HuH-7 (cell line): ENCODE measurements at regions not wholly inside any gene's neighbourhood (a gene's known extent, or its start where the extent isn't known, plus 50 kb on each side); places are given as distances from the start of the nearest gene placed in this dataset.

Experiments
- DNase-seq: peaks from one replicate; pipeline ENCODE4 v3.0.0; 2011; ENCODE audit warnings: low spot score

DNA sequence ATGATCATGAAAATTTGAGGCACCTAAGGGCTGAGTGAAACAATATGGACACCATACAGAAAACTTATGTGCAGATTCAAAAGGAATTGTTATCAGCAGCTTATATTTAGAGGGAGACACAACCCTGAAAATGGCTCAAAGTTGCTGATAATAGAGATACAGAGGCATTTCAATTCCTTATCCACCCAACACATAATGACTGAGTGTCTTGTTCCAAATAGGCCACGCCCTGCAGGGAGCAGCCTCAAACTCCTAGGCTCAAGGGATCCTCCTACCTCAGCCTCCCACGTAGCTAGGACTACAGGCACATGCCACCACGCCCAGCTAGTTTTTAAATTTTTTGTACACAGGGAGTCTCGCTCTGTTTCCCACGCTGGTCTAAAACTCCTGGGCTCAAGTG lies 79.0 kb downstream of the LBH start:
- no peak for DNase-seq

DNA sequence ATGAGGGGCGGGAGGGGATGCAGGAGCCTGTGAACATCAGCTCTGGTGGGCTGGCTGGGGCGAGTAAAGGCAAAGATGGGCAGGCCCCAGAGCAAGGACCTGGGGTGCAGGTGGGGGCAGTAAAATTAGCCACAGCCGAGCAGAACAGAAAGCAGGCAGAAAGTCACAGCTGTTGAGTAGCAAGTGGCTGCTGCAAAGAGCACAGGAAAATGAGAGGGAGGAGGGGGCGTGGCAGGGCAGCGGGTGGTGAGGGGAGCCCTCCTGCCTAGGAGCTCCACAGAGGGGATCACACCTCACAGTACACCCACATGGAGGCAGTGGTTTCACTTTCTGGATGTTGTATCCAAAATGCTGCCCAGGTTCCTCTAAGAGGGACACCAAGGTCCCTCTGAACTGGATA lies 79.6 kb downstream of the LBH start:
- DNase-seq: no peak

DNA sequence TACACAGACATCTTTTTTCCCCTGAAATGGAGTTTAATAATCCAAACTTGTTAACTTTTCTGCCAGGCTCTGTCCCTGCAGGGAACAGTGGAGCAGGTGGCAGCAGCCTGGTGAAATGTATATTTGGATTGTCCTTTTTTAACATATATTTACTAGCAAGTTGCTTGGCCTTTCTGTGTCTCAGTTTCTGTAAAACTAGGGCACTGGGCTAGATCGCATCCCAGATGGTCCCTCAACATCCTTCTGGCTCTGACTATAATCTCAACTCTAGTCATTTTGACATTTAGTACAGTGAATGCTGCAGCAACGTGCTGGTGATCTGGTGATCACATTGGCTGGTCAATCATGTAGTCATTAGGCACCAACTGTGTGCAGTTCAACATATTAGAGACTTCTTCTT lies 80.4 kb downstream of the LBH start:
- DNase-seq: no peak

DNA sequence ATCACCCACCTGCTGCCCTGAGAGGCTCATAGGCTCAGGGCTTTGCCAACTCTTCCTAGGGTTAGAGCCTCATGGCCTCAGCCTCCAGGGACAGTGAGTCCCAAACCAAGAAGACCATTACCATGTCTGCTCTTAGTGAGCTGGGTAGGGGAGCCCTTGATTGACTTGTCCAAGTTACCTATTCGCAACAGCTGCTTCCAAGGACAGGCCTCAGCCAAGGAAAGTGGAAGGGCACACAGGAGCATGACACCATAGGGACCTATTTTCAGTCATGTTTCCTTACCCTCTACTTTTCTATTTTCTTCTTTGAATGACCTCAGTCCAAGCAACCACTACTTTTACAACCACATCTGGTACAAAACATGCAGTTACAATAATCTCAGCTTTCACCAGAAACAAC lies 81.6 kb downstream of the LBH start:
- no peak for DNase-seq

DNA sequence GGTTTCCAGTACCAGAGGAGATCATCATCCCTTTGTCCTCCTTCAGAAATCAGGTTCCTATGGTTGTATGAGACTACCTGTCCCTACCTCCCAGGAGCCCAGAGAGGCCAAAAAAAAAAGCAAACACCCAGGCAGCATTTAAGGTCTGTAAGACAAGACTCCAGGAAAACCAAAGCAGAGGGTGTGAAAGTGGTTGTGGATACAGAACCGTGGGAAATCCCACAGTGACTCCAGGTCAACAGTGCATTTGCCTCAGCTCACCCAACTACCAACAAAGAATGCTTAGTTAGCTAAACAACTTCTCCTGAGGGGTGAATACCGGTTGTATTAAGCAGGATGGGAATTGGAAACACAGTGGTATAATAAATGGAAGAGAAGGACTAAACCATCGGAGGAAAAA lies 83.6 kb downstream of the LBH start:
- no peak for DNase-seq

DNA sequence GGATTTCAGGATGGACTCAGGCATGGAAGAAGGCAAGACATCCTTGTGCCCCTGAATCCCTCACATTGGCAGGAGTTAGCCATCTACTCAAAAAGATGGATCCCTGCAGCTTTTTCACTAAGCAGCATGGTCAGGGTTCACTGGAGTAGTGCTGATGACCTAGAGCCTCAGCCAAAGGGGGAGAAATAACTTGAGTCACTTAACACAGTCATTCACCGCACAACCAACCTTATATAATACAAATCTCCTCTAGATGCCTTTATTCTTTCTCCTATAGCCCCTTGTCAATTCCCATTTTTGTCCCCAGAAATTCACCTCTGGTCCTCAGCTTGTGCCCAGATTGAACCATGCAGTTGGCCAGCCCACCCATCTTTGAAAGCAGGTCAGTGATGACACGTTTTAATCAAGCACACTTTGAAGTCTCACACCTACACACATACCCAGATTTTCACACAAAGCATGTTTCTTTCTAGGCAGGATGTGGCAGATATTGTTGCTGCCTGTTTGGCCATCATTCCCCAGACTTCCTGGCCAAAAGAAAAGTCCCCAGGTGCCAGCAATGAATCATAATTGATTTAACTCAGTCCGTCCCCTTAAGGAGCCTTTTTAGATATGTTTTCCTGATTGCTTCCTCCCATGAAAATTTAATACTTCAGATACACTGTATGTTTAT lies 84.2 kb downstream of the LBH start:
- no peak for DNase-seq

DNA sequence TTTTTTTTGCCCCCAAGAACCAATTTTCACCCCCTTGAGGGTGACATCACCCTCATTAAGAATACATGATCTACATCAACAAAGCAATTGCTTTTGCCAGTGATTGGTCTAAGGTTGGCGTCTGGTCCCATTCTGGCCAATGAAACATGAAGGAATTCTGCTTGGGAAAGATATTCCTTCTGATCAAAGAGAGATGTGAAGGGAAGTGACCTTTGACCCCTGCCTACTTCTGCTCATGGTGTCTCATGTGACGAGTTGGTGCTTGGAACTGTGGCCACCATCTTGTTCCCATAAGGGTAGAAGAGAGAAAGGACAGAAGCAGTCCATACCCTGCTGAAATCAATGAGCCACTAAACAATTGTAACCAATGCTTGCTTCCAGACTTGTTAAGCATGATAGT lies 85.1 kb downstream of the LBH start:
- DNase-seq: no peak

DNA sequence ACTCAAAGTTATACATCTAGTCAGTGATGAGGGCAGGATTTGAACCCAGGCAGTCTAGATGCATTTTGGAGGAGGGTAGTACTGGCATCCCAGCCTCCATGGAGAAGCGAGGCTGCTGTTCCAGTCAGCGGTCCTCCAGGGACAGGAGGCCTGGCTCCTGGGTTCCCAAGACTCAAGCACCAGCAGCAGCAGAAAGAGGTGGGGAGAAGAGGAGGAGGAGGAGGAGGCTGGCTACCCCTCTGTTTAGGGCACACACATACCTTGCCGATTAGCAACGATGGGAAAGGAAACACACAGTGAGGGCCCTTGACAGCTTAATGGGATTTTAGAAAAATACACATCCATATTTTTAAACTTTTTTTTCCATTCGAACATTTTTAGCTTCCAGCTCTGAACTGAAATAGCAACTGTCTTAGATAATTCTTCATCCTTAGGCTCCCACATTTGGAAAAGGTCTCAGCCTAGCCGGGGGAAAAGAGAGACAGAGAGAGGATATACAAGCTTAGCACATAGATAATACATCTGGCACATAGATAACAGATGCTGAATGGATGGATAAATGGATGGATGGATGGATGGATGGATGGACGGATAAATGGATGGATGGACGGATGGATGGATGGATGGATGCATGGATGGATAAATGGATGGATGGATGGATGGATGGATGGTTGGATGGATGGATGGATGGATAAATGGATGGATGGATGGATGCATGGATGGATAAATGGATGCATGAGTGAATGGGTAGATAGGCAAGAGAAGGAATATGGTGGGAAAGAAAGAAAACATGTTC lies 87.9 kb downstream of the LBH start:
- DNase-seq: no peak

DNA sequence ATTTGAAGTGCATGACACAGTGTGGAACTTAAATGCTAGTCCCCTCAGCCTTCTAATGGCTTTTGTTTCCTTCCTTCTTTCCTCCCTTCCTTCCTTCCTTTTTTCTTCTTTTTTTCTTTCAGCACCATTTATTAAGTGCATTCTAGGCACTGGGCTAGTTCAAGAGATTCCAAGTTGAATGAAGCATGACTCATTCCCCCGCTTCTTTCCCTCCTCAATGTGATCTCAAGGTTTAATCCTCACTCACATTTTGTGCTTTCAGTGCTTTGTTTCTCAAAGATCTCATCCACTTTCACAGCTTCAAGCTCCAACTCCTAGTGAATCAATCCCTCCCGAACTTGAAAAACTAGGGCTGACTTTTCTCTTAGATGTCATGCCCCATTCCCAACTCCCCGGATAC lies 90.1 kb downstream of the LBH start:
- no peak for DNase-seq

DNA sequence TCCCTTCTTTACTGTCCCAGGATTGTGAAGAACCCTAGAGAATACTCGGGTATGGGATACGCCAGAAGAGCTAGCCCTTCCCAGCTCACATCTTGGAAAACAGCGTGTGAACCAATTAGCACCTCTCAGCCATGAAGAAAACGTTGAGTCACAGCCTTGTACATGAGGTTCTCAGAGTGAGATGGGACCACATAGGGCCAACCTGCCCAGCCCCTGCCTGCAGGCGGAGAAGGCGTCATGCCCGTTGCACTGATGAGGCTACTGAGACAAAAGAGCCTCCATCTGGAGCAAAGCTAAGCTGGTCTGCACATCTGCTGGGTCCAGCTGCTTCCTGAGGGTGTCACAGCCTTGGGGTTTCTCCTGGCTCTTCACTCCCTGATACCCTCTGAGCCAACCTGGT lies 92.2 kb downstream of the LBH start:
- no peak for DNase-seq

DNA sequence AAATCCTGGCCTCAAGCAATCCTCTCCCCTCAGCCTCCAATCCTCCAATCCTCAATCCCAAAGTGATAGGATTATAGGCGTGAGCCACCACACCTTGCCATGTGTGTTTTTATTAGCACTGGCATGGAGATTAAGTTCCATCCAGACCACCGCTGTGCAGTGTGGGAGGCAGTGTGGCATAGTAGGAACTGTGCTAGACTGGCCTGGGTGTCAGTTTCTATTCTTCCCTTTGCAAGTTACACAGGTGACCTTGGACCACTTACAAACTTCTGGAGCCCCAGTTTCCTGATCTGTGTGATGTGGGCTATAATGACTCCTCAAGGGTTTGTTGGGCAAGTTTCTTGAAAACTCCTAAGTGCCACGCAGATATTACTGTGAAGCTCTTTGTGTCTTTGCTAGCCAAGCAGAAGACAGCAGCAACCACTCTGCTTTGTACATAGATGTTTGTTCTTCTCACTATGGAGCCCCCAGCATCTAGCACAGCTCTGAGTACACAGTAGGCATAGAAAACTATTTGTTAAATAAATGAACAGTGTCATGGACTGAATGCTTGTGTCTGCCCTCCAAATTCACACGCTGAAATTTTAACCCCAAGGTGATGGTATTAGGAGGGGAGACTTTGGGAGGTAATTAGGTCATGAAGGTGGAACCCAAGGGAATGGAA lies 93.0 kb downstream of the LBH start:
- no peak for DNase-seq

DNA sequence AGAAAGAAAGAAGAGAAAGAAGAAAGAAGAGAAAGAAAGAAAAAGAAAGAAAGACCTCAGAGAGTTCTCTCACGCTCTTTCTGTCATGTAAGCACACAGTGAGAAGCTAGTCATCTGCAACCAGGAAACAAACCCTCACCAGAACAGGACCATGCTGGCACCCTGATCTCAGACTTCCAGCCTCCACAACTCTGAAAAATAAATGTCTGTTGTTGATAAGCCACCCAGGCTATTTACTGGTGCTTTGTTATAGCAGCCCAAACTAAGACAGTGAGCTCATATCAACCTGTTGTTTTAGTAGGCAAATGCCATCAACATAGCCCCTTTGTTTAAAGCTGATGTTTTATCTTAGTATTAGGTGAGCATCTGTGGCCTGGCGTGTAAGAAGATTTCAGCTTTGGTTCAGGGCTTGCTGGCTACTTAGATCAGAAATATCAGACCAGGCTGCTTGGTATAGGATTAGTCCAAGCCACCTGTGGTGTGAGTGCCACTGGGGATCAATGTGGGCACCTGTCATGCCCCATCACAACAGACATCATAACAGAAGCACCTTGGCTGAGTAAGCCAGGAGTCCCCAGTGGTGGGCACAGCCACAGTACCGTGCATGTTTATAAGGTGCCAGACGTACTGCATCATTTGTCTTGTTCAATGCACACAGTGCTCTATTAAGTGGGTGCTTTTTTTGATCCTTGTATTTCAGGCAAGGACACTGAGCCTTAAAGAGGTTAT lies 94.4 kb downstream of the LBH start:
- no peak for DNase-seq

DNA sequence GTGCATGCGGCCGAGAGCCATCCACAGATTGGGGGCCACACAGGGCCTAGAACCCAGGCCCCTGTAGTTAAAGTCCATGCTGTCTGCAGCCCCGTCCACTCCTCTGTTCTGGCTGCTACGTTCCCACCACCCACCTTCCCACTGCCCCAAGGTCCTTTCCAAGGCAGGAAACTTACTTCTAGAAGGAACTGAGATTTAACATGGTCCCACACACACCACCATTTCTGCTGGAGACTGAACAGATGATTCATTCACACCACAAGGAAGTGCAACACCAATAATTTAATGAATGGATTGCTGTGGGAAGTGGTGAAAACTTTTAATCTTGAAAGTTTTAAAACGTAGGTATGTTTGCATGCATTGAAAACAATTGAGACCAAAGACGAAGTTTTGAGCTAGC lies 95.2 kb downstream of the LBH start:
- DNase-seq: no peak

DNA sequence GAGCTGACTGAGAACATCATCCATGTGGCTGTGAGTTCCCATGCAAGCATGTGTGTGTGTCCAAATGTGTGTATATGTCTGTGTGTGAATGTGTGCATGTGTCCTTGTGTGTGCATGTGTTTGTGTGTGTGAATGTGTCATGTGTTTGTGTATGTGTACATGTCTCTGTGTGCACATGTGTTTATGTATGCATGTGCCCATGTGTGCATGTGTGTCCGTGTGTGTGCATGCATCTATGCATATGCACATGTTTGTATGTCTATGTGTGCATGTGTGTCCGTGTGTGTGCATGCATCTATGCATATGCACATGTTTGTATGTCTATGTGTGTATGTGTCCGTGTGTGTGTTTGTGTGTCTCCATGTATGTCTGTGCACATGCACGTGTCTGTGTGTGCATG lies 99.7 kb downstream of the LBH start:
- DNase-seq: no peak

DNA sequence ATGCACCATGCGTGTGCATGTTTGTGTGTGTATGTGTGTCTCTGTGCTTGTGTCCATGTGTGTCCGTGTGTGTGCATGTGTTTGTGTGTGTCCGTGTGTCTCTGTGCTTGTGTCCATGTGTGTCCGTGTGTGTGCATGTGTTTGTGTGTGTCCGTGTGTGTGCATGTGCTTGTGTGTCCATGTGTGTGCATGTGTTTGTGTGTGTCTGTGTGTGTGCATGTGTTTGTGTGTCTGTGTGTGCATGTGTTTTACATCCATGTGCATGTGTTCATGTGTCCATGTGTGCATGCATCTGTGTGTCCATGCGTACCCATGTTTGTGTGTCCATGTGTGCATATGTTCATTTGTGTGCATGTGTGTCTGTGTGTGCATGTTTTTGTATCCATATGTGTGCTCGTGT lies 100.5 kb downstream of the LBH start:
- no peak for DNase-seq

DNA sequence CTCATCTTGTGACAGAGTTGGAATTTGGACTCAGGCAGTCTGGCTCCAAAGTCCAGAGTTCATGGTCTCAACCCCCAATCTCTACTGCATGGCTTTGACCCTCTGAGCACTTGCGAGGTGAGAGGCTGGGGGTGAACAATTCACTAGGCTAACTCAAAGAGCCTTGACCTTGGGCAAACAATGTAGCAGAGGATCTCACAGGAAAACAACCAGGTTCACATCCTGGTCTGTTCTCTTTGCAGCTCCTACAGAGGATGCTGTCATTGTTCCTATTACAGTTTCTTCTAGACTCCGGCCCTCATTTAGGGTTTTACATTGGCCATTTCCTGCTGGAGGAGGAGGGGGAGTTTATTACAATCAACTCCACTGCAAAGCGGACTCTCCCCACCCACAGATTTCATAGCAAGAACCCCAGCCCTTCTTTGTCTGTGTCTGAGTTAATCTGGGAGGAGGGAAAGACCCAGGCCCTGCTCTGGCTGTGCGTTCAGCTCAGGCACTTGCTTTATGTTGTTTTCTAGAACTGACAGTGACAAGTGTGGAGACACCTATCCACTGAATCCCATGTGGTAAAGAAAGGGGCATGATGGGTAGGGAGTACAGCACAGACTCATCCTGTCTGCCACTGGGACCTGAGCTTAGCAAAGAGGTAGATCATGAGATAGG lies 101.6 kb downstream of the LBH start:
- DNase-seq: no peak

DNA sequence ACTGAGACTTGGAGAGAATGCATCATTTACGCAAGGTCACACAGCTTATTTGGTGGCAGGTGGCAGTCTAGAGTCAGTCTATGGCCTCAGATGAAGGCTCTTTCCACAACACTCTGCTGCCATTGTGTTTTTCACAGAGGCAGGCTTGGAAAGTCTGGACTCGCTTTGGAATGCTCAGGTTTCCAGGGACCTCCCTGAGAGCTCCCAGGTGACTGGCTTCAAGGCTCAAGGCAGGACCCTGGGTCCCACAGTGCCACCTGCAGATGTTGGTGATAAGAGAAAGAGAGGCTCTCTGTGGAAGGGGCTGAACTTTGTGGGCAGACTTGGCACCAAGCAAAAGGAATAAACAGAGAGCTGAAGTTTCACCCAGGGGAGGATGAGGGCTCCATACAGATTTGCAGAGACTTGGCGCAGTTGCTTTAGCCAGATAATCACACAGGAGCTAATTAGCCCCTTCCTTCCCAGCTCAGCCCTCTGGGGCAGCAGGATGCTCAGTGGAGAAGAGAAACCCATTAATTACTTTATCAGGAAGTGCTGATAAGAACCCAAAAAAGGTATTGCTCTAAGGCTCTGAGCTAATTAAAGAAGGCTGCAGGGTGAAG lies 103.5 kb downstream of the LBH start:
- DNase-seq: no peak

DNA sequence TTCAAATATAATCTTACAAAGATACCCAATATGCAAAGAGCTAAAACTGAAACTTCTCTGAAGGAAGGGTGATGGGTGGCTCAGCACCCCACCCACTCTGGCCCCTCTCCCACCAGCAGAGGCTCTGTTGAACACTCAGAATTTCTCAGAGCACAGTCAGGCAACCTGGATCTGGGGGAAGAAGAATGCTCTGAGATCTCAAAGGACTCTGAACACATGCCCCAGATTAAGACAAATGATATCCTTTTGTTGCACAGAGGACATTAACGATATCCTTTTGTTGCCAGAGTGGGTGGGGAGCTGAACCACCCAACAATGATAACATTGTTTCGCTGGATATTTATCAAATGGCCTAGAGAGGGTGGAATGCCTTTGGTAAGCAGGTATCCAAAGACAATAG lies 104.8 kb downstream of the LBH start:
- no peak for DNase-seq

DNA sequence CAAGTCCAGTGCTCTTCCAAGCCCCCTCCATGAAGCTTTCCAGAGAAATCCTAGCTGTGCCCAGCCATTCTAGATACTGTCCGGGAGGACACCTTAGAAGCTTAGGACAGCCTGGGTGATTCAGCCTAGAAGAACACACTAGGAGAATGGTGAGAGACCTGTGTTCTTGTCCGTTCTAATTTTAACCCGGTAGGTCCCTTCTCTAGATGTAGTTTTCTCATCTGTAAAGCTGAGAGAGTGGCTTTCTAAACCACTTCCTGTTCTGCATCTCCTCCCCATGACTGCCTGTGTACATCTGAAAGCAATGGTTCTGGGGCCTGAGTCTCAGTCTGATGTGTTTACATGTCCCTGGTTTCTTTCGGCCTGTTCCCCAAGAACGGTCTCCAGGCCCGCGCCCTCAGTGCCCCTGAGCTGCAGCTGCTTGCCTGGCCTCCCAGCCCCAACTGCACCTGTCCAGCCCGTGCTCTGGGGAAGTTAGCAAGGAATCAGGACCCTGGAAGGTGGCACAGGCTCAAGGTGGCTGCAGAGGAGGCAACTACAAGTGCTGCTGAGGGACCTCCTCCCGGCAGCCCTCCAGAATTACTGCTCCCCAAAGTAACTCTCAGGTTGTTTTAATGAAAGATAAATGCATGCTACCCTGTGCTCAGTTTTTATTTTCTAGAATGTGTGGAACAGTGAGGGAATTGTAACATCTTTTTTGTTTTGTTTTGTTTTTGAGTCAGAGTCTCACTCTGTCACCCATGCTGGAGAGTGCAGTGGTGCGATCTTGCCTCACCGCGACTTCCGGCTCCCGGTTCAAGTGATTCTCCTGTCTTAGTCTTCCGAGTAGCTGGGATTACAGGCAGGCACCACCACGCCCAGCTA lies 105.9 kb downstream of the LBH start:
- DNase-seq: no peak

DNA sequence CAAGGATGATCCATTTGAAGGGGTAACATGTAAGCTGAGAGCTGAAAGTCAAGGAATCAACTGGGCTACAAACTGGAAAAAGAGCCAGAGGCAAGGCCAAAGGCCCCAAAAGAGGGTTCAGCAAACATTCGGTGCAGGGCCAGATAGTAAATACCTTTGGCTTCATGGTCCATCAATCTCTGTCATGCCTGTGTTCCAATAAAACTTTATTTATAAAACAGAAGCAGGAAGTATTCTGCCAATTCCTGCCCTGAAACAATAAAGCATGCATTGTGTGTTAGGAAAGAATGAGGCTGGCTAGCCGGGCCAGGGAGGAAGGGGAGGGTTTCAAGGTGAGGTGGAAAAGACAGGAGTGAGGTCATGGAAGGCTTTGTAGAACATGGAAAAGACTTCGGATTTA lies 107.1 kb downstream of the LBH start:
- no peak for DNase-seq

DNA sequence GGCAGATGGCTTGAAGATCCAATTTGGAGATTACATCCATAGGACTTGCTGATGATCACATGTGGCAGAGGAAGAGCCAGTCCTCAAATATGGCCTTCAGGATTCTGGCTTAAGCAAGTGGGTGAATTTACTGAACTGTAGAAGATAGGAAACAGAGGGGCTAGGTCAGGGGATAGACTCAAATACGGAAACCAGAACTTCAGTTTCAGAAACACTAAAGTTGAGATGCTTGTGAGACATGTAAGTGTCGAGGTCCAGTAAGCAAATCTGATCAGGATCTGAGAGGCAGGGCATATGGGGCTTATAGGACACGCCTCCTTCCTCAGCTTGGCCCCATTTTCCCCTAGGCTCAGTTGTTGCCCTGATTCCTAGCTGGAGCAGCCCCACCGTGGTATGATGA lies 107.7 kb downstream of the LBH start:
- no peak for DNase-seq
